ENCODE measurements at regions not wholly inside any gene's neighbourhood (a gene's known extent, or its start where the extent isn't known, plus 50 kb on each side); places are given as distances from the start of the nearest gene placed in this dataset.

DNA sequence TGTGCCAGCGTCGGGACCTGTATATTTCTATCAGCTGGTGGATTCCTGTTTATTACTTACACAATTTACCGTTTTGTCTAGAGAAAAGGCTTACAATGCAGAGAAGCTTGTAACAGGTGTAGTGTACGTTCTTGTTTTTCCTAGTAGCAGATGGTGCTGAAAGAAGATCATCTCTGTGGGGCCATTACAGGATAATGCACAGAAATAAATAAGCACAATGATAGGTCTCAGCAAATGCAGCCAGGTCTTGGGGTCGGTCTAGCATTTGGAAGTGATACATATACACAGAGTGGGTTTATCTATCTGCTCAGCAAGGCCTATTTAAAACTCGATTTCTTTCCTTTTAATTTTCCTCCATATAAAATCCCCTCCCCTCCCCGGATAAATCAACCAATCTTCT, 180.9 kb upstream of the LCORL start:
- Histone ChIP-seq H3K36me3 (ENCODE audit: insufficient read depth, low read length, poor library complexity, severe bottlenecking) (no peaks in the 10 kb centered on the region), H3K9me3 (ENCODE audit: low read depth, low read length, poor library complexity, severe bottlenecking) (no peaks in the 10 kb centered on the region), H3K27ac (ENCODE audit: low read depth, low read length, poor library complexity, severe bottlenecking) (no peak overlapping the region), H3K4me1 (ENCODE audit: insufficient read depth, low read length, poor library complexity, severe bottlenecking) (no peaks in the 10 kb centered on the region), H3K4me3 (ENCODE audit: low read depth, low read length, poor library complexity, severe bottlenecking) (no peak overlapping the region), H3K27me3 (replicated peaks; ENCODE audit: insufficient read depth, low read depth, low read length, poor library complexity) (no peaks in the 10 kb centered on the region)
- no peak for DNase-seq (ENCODE audit: low spot score)
- BruUV-seq (replicated peaks): no TSS peak
- ChIA-PET POLR2A (ENCODE audit: low non-redundant PET) (no interaction called here), CTCF (no interaction called here)
- intact Hi-C loops (cut with micrococcal nuclease; ENCODE audit: unreplicated experiment): no loop called here
- TF ChIP-seq EZH2 (IDR thresholded peaks at IDR 0.05; ENCODE audit: borderline replicate concordance, low read depth, low read length, poor library complexity, severe bottlenecking): no peak
- TF ChIP-seq, protein P1, sequence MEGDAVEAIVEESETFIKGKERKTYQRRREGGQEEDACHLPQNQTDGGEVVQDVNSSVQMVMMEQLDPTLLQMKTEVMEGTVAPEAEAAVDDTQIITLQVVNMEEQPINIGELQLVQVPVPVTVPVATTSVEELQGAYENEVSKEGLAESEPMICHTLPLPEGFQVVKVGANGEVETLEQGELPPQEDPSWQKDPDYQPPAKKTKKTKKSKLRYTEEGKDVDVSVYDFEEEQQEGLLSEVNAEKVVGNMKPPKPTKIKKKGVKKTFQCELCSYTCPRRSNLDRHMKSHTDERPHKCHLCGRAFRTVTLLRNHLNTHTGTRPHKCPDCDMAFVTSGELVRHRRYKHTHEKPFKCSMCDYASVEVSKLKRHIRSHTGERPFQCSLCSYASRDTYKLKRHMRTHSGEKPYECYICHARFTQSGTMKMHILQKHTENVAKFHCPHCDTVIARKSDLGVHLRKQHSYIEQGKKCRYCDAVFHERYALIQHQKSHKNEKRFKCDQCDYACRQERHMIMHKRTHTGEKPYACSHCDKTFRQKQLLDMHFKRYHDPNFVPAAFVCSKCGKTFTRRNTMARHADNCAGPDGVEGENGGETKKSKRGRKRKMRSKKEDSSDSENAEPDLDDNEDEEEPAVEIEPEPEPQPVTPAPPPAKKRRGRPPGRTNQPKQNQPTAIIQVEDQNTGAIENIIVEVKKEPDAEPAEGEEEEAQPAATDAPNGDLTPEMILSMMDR (conservative IDR thresholded peaks at IDR 0.05; ENCODE audit: low read depth, low read length): no peak

DNA sequence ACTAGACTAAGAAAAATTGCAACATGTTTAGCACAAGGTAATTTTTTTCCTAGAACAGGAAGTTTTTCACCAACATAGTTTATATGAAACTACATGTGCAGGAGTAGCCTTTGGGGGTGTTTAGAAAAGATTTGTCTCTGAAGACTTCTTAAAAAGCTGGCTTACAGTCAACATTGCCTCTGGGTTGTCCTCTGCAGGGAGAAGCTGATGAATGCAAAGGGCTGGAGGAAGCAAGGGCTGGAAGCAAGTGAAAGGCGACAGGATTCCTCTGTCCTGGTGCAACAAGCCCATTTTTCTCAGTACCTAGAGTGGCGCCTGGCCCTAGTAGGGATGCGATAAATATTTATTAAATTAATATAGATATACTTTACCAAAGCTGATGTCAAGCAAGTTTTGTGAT, 180.3 kb upstream of the LCORL start:
- Histone ChIP-seq H3K4me1 (ENCODE audit: insufficient read depth, low read length, poor library complexity, severe bottlenecking) (no peaks in the 10 kb centered on the region), H3K4me3 (ENCODE audit: low read depth, low read length, poor library complexity, severe bottlenecking) (no peak overlapping the region), H3K27me3 (replicated peaks; ENCODE audit: insufficient read depth, low read depth, low read length, poor library complexity) (no peaks in the 10 kb centered on the region), H3K9me3 (ENCODE audit: low read depth, low read length, poor library complexity, severe bottlenecking) (no peaks in the 10 kb centered on the region), H3K27ac (ENCODE audit: low read depth, low read length, poor library complexity, severe bottlenecking) (no peak overlapping the region), H3K36me3 (ENCODE audit: insufficient read depth, low read length, poor library complexity, severe bottlenecking) (no peaks in the 10 kb centered on the region)
- intact Hi-C loops (cut with micrococcal nuclease; ENCODE audit: unreplicated experiment): no loop called here
- no peak for DNase-seq (ENCODE audit: low spot score)
- TF ChIP-seq EZH2 (IDR thresholded peaks at IDR 0.05; ENCODE audit: borderline replicate concordance, low read depth, low read length, poor library complexity, severe bottlenecking): no peak
- TF ChIP-seq, protein P1 (conservative IDR thresholded peaks at IDR 0.05; ENCODE audit: low read depth, low read length): no peak
- BruUV-seq (replicated peaks): no TSS peak
- POLR2A ChIA-PET (ENCODE audit: low non-redundant PET): no interaction called here
- CTCF ChIA-PET: no interaction called here

DNA sequence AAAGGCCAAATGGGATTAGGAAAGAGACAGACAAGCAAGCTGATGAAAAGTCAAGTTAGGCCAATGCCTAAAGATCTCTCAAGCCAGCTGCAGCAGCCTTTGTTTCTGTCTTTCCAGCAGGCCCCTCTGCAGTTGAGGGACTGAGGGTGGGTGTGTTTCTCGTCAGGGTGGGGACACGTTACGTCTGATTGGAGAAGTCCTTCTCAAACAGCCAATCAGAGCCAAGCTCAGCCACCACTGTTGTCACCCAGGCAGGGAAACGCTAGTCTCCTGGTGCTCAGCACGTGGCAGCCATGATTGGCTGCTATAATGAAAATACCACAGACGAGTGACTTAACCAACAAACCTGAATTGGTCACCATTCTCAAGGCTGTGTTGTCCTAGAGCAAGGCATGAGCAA, 177.1 kb upstream of the LCORL start:
- ChIA-PET CTCF (no interaction called here), POLR2A (ENCODE audit: low non-redundant PET) (no interaction called here)
- Histone ChIP-seq H3K4me3 (ENCODE audit: low read depth, low read length, poor library complexity, severe bottlenecking) (no peak overlapping the region), H3K27ac (ENCODE audit: low read depth, low read length, poor library complexity, severe bottlenecking) (no peak overlapping the region), H3K9me3 (ENCODE audit: low read depth, low read length, poor library complexity, severe bottlenecking) (no peaks in the 10 kb centered on the region), H3K27me3 (replicated peaks; ENCODE audit: insufficient read depth, low read depth, low read length, poor library complexity) (no peaks in the 10 kb centered on the region), H3K4me1 (ENCODE audit: insufficient read depth, low read length, poor library complexity, severe bottlenecking) (no peaks in the 10 kb centered on the region), H3K36me3 (ENCODE audit: insufficient read depth, low read length, poor library complexity, severe bottlenecking) (no peaks in the 10 kb centered on the region)
- peak; percentile 3 for DNase-seq (ENCODE audit: low spot score)
- no TSS peak for BruUV-seq (replicated peaks)
- no peak for TF ChIP-seq EZH2 (IDR thresholded peaks at IDR 0.05; ENCODE audit: borderline replicate concordance, low read depth, low read length, poor library complexity, severe bottlenecking)
- TF ChIP-seq, protein P1 (conservative IDR thresholded peaks at IDR 0.05; ENCODE audit: low read depth, low read length): no peak
- intact Hi-C loops (cut with micrococcal nuclease; ENCODE audit: unreplicated experiment): no loop called here
